Astrocyte (in vitro differentiated cells and primary cell): ENCODE measurements at regions not wholly inside any gene's neighbourhood (a gene's known extent, or its start where the extent isn't known, plus 50 kb on each side); places are given as distances from the start of the nearest gene placed in this dataset.

Source experiments
- DNase-seq: peaks from one replicate; pipeline ENCODE4 v3.0.0-alpha.2; 2010; ENCODE audit warnings: low read depth
- FAIRE-seq: peaks from 2 replicates; lab custom pipeline; 2011; peaks lifted over from hg19 to GRCh38; lab: Jason Lieb, UNC
- H2AFZ ChIP-seq: 2 replicates; pipeline ENCODE4 v1.6.0; 2012; ENCODE audit warnings: low read depth, low read length, inconsistent platforms
- H3K27ac ChIP-seq: 2 replicates; pipeline ENCODE4 v1.5.1; 2011; ENCODE audit warnings: low read depth, low read length, inconsistent platforms
- H3K27me3 ChIP-seq: 2 replicates; pipeline ENCODE4 v1.6.0; 2011; ENCODE audit warnings: low read length, inconsistent platforms; ENCODE audit not compliant: insufficient read depth
- H3K36me3 ChIP-seq: 2 replicates; pipeline ENCODE4 v1.5.1; 2011; ENCODE audit warnings: low read length, inconsistent platforms; ENCODE audit not compliant: insufficient read depth
- H3K4me1 ChIP-seq: 2 replicates; pipeline ENCODE4 v1.5.1; 2011; ENCODE audit warnings: low read length, inconsistent platforms; ENCODE audit not compliant: insufficient read depth
- H3K4me2 ChIP-seq: 2 replicates; pipeline ENCODE4 v1.6.0; 2012; ENCODE audit warnings: low read length, inconsistent platforms
- H3K4me3 ChIP-seq: 2 replicates; pipeline ENCODE4 v1.5.1; 2011; ENCODE audit warnings: low read depth, mild to moderate bottlenecking, low read length, inconsistent platforms; ENCODE audit not compliant: insufficient read depth
- H3K79me2 ChIP-seq: 2 replicates; pipeline ENCODE4 v1.6.0; 2012; ENCODE audit warnings: mild to moderate bottlenecking, low read length, inconsistent platforms; ENCODE audit not compliant: insufficient read depth
- H3K9ac ChIP-seq: 2 replicates; pipeline ENCODE4 v1.6.0; 2012; ENCODE audit warnings: mild to moderate bottlenecking, low read length, inconsistent platforms
- H3K9me3 ChIP-seq: 2 replicates; pipeline ENCODE4 v1.5.1; 2012; ENCODE audit warnings: low read depth, mild to moderate bottlenecking, low read length, inconsistent platforms; ENCODE audit not compliant: insufficient read depth
- H4K20me1 ChIP-seq: 2 replicates; pipeline ENCODE4 v1.6.0; 2012; ENCODE audit warnings: low read length, inconsistent platforms; ENCODE audit not compliant: insufficient read depth
- H3K27ac Mint-ChIP-seq: one replicate; pipeline ENCODE4 v1.8.0; 2021; ENCODE audit warnings: mild to moderate bottlenecking, mixed read lengths; ENCODE audit not compliant: unreplicated experiment
- H3K27me3 Mint-ChIP-seq: one replicate; pipeline ENCODE4 v1.8.0; 2021; ENCODE audit warnings: low read depth, mixed read lengths; ENCODE audit not compliant: unreplicated experiment
- H3K36me3 Mint-ChIP-seq: one replicate; pipeline ENCODE4 v1.8.0; 2021; ENCODE audit warnings: low read depth, mixed read lengths; ENCODE audit not compliant: unreplicated experiment
- H3K4me1 Mint-ChIP-seq: one replicate; pipeline ENCODE4 v1.8.0; 2021; ENCODE audit warnings: low read depth, mixed read lengths; ENCODE audit not compliant: unreplicated experiment
- H3K4me3 Mint-ChIP-seq: one replicate; pipeline ENCODE4 v1.8.0; 2021; ENCODE audit warnings: mild to moderate bottlenecking, moderate library complexity, mixed read lengths; ENCODE audit not compliant: unreplicated experiment
- H3K9me3 Mint-ChIP-seq: one replicate; pipeline ENCODE4 v1.8.0; 2021; ENCODE audit warnings: mild to moderate bottlenecking, mixed read lengths; ENCODE audit not compliant: unreplicated experiment
- CTCF ChIP-seq: IDR thresholded peaks from 2 replicates; pipeline ENCODE4 v1.5.1; 2011; ENCODE audit warnings: low read depth, mild to moderate bottlenecking, inconsistent platforms, low read length, moderate library complexity; ENCODE audit not compliant: insufficient read depth
- EZH2 ChIP-seq: IDR thresholded peaks from 2 replicates; pipeline ENCODE4 v1.6.1; 2012; ENCODE audit warnings: mild to moderate bottlenecking, low read length, inconsistent platforms; ENCODE audit not compliant: insufficient read depth

DNA sequence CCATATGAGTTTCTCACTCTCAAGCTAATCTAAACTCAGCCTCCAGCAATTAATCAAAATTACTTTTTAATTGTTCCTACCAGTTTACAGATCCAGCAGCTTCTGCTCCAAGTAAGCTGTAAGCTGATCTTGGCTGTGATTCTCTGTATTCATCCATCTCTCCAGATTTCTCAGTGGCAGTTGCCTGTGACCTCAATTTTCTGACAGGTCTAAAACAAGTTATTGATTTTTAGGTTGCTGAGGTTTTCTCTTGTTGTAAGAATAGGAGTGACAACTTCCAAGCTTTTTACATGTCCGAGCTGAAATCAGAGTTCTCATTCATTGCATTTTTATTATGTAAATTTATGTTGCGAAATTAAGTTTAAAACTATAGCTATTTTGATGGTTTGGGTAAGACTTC, 1044.4 kb downstream of the PLA2G4A start:
- H2AFZ ChIP-seq, result no peak overlapping the region
- no peak overlapping the region for H3K4me2 ChIP-seq
- FAIRE-seq (no peak), DNase-seq (peak; percentile 3)
- H3K9ac ChIP-seq, result no peak overlapping the region
- no peaks in the 10 kb centered on the region for H4K20me1 ChIP-seq
- Mint-ChIP-seq H3K36me3 (no peaks in the 10 kb centered on the region), H3K27me3 (no peaks in the 10 kb centered on the region), H3K4me1 (no peaks in the 10 kb centered on the region), H3K4me3 (no peak overlapping the region), H3K9me3 (no peaks in the 10 kb centered on the region), H3K27ac (no peak overlapping the region)
- H3K36me3 ChIP-seq, result no peaks in the 10 kb centered on the region
- no peak overlapping the region for H3K27ac ChIP-seq
- H3K27me3 ChIP-seq, result no peaks in the 10 kb centered on the region
- no peak overlapping the region for H3K4me3 ChIP-seq
- H3K4me1 ChIP-seq, result no peaks in the 10 kb centered on the region
- H3K9me3 ChIP-seq, result no peaks in the 10 kb centered on the region
- no peaks in the 10 kb centered on the region for H3K79me2 ChIP-seq
- TF ChIP-seq EZH2, result no peak
- TF ChIP-seq CTCF, result no peak

- H3K9me3 Mint-ChIP-seq, result no peaks in the 10 kb centered on the region
- no peaks in the 10 kb centered on the region for H3K4me1 Mint-ChIP-seq
- Histone ChIP-seq H3K27ac (no peak overlapping the region), H3K9me3 (no peaks in the 10 kb centered on the region), H4K20me1 (no peaks in the 10 kb centered on the region), H2AFZ (no peak overlapping the region), H3K36me3 (no peaks in the 10 kb centered on the region), H3K27me3 (no peaks in the 10 kb centered on the region), H3K9ac (no peak overlapping the region), H3K4me2 (no peak overlapping the region), H3K4me1 (no peaks in the 10 kb centered on the region), H3K4me3 (no peak overlapping the region), H3K79me2 (no peaks in the 10 kb centered on the region)
- FAIRE-seq (no peak), DNase-seq (no peak)
- no peaks in the 10 kb centered on the region for H3K36me3 Mint-ChIP-seq
- no peak overlapping the region for H3K4me3 Mint-ChIP-seq
- H3K27ac Mint-ChIP-seq, result no peak overlapping the region
- no peaks in the 10 kb centered on the region for H3K27me3 Mint-ChIP-seq
- no peak for TF ChIP-seq CTCF
- no peak for TF ChIP-seq EZH2
Observed at GRCh38 chr1:187876775-187877174, 1048.0 kb downstream of the PLA2G4A start.

DNA sequence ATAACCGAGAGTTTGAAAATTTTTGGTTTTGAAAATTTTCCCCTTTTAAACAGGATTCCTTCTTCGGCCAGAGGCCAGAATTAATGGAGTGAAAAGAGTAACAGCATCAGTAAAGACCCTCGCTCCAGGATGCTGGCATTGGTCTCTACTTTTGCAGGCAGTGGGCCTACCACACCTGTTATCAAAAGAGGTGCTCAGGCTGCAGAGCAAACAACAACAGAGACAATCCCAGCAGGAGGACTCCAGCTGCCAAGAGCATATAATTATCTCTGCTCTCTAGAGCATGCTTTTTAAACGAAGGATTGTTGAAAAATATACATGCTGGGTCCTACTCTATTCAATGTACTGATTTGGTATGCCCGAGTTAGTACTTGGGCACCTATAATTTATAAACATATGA, 1048.5 kb downstream of the PLA2G4A start:
- Histone ChIP-seq H3K79me2 (no peaks in the 10 kb centered on the region), H3K4me1 (no peaks in the 10 kb centered on the region), H4K20me1 (no peaks in the 10 kb centered on the region), H3K27me3 (no peaks in the 10 kb centered on the region), H3K9ac (no peak overlapping the region), H2AFZ (no peak overlapping the region), H3K4me2 (no peak overlapping the region), H3K9me3 (no peaks in the 10 kb centered on the region), H3K27ac (no peak overlapping the region), H3K36me3 (no peaks in the 10 kb centered on the region), H3K4me3 (no peak overlapping the region)
- no peak for DNase-seq
- no peak for FAIRE-seq
- no peak overlapping the region for H3K4me3 Mint-ChIP-seq
- no peaks in the 10 kb centered on the region for H3K27me3 Mint-ChIP-seq
- H3K4me1 Mint-ChIP-seq, result no peaks in the 10 kb centered on the region
- H3K27ac Mint-ChIP-seq, result no peak overlapping the region
- no peaks in the 10 kb centered on the region for H3K9me3 Mint-ChIP-seq
- TF ChIP-seq EZH2, result no peak
- TF ChIP-seq CTCF, result no peak
- H3K36me3 Mint-ChIP-seq, result no peaks in the 10 kb centered on the region
